ENCODE measurements at regions not wholly inside any gene's neighbourhood (a gene's known extent, or its start where the extent isn't known, plus 50 kb on each side); places are given as distances from the start of the nearest gene placed in this dataset.

GRCh38 chr17:63124536-63124935 is 158.5 kb downstream of the TANC2 start (continued):
- TF ChIP-seq NCOA4 (IDR thresholded peaks at IDR 0.05; ENCODE audit: partially characterized antibody) = no peak
- TF ChIP-seq ZNF408 (CRISPR knock-in tag; IDR thresholded peaks at IDR 0.05; ENCODE audit: low read depth) = no peak
- TF ChIP-seq SFPQ (IDR thresholded peaks at IDR 0.05; ENCODE audit: low read depth, low read length) = no peak
- no peak for TF ChIP-seq U2AF2 (optimal IDR thresholded peaks at IDR 0.05; ENCODE audit: low read depth, low read length)

- no peaks in the 10 kb centered on the region for H4K20me1 ChIP-seq (replicated peaks; ENCODE audit: control insufficient read depth, insufficient read depth, low read length)
- H3K9me3 ChIP-seq (replicated peaks; ENCODE audit: control insufficient read depth, insufficient read depth, low read depth, low read length) = no peaks in the 10 kb centered on the region
- no peak for DNase-seq (ENCODE audit: extremely low read depth in 1 of 4, low spot score in 3 of 4)
- 46% methylated on average over 3 of the region's 3 CpGs for WGBS (ENCODE audit: insufficient coverage, low coverage, missing lambda C conversion rate)
- H3K79me2 ChIP-seq (ENCODE audit: control insufficient read depth, insufficient read depth, low read length) = no peaks in the 10 kb centered on the region
- ChIA-PET POLR2A (interaction anchor here (0.8 kb wide), 1 partner anchor 13 kb away, joined by 3 read pairs; no protein-coding TSS in a partner anchor), CTCF (ENCODE audit: low intra/inter-chr PET ratio) (no interaction called here)
- no peak overlapping the region for H2AFZ ChIP-seq (ENCODE audit: low read depth, low read length)
- H3K4me1 ChIP-seq (replicated peaks in 1 of 2; ENCODE audit: control insufficient read depth in 2 of 2, insufficient read depth in 2 of 2, low read length in 2 of 2) = no peaks in the 10 kb centered on the region
- no peaks in the 10 kb centered on the region for H3K36me3 ChIP-seq (ENCODE audit: control insufficient read depth, insufficient read depth, low read length)
- no peak overlapping the region for H3K27ac ChIP-seq (ENCODE audit: extremely low read depth, low read depth, low read length)
- no TSS peak for BruUV-seq (replicated peaks)
- TF ChIP-seq ATF3 (IDR thresholded peaks at IDR 0.05) (0 out of 2 replicates have a peak, but pooled peaks have one; percentile 8), ATF3 (CRISPR knock-in tag; conservative IDR thresholded peaks at IDR 0.05) (no peak), PHF21A (IDR thresholded peaks at IDR 0.05; ENCODE audit: borderline replicate concordance, low read depth) (no peak), CEBPG (CRISPR knock-in tag; IDR thresholded peaks at IDR 0.05) (no peak), CEBPG (tag; conservative IDR thresholded peaks at IDR 0.05 in 1 of 2, IDR thresholded peaks at IDR 0.05 in 1 of 2) (peak in 1 of 2 experiments; percentile 63; a peak in 2 of 4 replicates), ELF1 (tag; IDR thresholded peaks at IDR 0.05) (no peak), BHLHE40 (IDR thresholded peaks at IDR 0.05; ENCODE audit: low read length) (no peak)
- no peak for FAIRE-seq
- H3K9me1 ChIP-seq (ENCODE audit: control insufficient read depth, insufficient read depth, low read length) = no peaks in the 10 kb centered on the region
- H3K27me3 ChIP-seq (ENCODE audit: control insufficient read depth in 2 of 2, insufficient read depth in 2 of 2, low read length in 2 of 2) = no peaks in the 10 kb centered on the region
- H3K9ac ChIP-seq (ENCODE audit: insufficient read depth in 1 of 2, low read depth in 2 of 2, low read length in 2 of 2) = no peak overlapping the region
- H3K4me2 ChIP-seq (ENCODE audit: insufficient read depth, low read length) = no peak overlapping the region
- intact Hi-C loops (cut with micrococcal nuclease) = no loop called here
- in situ Hi-C loops (cut with MboI) = no loop called here
- no peak overlapping the region for H3K4me3 ChIP-seq
- no peak for ATAC-seq
These were observed 158.9 kb downstream of the TANC2 start for GRCh38 chr17:63124958-63125357.
